Spinal cord (tissue), 9 donors: ENCODE measurements at regions not wholly inside any gene's neighbourhood (a gene's known extent, or its start where the extent isn't known, plus 50 kb on each side); places are given as distances from the start of the nearest gene placed in this dataset.
"Not testable (repeated sequence)": the region's sequence is repeated elsewhere in the genome, so short reads cannot be mapped to it uniquely, and the experiment has no call there.

Source experiments
- DNase-seq, 6 donors: peaks; one replicate each; pipeline versions ENCODE4 v3.0.0 to v3.0.0-alpha.2; 2013 to 2015; ENCODE audit warnings: low spot score in 6 of 6, low read depth in 4 of 6
- H3K27ac ChIP-seq: one replicate; pipeline ENCODE4 v1.5.1; 2013; ENCODE audit warnings: low read depth, low read length, control low read depth
- H3K27me3 ChIP-seq: one replicate; pipeline ENCODE4 v1.6.1; 2013; ENCODE audit warnings: low read length; ENCODE audit not compliant: control insufficient read depth, insufficient read depth
- H3K36me3 ChIP-seq: one replicate; pipeline ENCODE4 v1.6.1; 2013; ENCODE audit warnings: low read length; ENCODE audit not compliant: control insufficient read depth, insufficient read depth
- H3K4me1 ChIP-seq: one replicate; pipeline ENCODE4 v1.6.1; 2013; ENCODE audit warnings: low read length; ENCODE audit not compliant: control insufficient read depth, insufficient read depth
- H3K4me3 ChIP-seq: one replicate; pipeline ENCODE4 v1.5.1; 2013; ENCODE audit warnings: low read depth, low read length, control low read depth
- H3K9me3 ChIP-seq: one replicate; pipeline ENCODE4 v1.6.1; 2013; ENCODE audit warnings: low read length; ENCODE audit not compliant: control insufficient read depth, insufficient read depth
- WGBS: methylation state at CpG from one replicate; pipeline ENCODE4 v1.1.5; 2013; ENCODE audit warnings: missing lambda C conversion rate; ENCODE audit not compliant: insufficient coverage; 5-methylcytosine and 5-hydroxymethylcytosine counted together
- donor health status: healthy.

DNA sequence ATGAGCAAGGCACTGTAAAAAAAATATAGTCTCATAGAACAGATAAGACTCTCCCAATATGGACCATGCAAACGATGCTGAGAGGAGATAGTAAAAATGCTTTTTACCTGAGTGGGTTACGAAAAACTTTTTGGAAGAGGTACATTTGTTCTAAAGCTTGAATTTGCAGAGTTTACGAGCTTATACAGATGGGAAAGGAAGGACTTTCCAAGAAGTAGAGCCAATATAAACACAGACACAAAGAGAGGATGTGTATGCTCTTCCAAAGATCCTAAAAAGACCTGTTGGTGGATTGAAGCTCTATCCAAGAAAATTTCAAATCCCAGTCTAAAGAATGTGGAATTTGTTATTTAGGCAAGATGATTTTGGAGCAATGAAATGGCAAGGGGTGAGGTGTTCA, 127.1 kb upstream of the SLCO6A1 start:
- H3K9me3 ChIP-seq = no peaks in the 10 kb centered on the region
- H3K4me3 ChIP-seq = no peak overlapping the region
- DNase-seq = peak in 1 of 6 donors; percentile 39
- H3K36me3 ChIP-seq = no peaks in the 10 kb centered on the region
- no peaks in the 10 kb centered on the region for H3K27me3 ChIP-seq
- no CpG with 5 or more reads among the region's 3 CpGs for WGBS
- no peaks in the 10 kb centered on the region for H3K4me1 ChIP-seq
- H3K27ac ChIP-seq = no peak overlapping the region

DNA sequence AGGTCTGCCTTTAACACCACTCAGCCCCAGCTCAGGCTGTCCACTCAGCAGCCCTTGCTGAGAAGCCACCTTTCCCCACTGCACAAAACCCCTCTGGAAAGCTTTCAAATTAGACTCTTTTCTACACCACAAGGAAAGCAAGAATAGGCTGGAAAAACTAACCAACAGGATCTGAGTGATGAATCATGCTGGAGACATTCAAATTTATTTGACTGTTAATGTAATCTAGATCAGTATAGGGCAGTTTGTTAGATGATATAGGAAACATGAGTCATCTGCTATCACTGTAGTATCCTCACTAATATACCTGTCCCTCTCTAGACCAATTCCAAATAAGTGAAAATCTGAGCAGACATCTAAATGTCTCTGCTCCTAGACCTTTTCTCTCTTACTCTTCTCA, 127.8 kb upstream of the PAM start:
- no peak overlapping the region for H3K4me3 ChIP-seq
- no peaks in the 10 kb centered on the region for H3K4me1 ChIP-seq
- H3K27ac ChIP-seq = no peak overlapping the region
- H3K27me3 ChIP-seq = no peaks in the 10 kb centered on the region
- H3K36me3 ChIP-seq = no peaks in the 10 kb centered on the region
- DNase-seq = no peak
- no peaks in the 10 kb centered on the region for H3K9me3 ChIP-seq

DNA sequence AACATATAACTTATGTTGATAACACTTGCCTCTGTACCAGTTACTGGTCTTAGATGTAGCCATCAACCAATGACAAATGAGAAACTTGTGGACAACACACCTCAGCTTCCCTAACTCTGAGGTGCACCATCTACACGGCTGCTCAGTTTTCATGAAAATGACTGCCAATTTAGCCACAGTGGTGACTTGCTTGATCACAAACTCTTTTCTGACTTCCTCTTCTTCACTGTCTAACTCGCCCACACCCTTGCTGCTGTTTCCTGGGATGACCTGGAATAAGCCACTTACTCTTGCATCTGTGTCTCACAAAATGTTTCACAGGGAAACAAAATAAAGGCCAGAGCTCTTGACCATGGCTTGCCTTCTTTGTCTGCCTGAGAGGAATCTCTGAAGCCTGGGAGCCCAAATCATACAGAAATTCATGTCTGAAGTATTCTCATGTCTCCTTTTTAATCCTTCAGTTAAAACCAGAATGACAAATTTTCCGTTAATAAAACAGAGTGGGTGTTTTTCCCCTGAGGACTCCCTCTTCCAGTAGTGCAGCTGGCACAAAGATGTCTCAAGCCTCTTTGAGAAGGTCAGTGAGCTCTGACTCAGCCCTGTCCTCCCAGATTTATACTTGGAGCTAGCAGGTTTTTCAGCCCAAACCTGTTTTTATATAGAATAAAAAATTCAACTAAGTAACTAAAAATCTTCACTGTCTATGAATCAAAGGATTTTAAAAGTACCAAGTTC, 126.5 kb upstream of the PAM start:
- no peaks in the 10 kb centered on the region for H3K4me1 ChIP-seq
- H3K27me3 ChIP-seq = no peaks in the 10 kb centered on the region
- H3K9me3 ChIP-seq = no peaks in the 10 kb centered on the region
- H3K27ac ChIP-seq = no peak overlapping the region
- H3K36me3 ChIP-seq = no peaks in the 10 kb centered on the region
- WGBS = 78% methylated on average over 3 of the region's 3 CpGs
- no peak overlapping the region for H3K4me3 ChIP-seq
- no peak for DNase-seq

DNA sequence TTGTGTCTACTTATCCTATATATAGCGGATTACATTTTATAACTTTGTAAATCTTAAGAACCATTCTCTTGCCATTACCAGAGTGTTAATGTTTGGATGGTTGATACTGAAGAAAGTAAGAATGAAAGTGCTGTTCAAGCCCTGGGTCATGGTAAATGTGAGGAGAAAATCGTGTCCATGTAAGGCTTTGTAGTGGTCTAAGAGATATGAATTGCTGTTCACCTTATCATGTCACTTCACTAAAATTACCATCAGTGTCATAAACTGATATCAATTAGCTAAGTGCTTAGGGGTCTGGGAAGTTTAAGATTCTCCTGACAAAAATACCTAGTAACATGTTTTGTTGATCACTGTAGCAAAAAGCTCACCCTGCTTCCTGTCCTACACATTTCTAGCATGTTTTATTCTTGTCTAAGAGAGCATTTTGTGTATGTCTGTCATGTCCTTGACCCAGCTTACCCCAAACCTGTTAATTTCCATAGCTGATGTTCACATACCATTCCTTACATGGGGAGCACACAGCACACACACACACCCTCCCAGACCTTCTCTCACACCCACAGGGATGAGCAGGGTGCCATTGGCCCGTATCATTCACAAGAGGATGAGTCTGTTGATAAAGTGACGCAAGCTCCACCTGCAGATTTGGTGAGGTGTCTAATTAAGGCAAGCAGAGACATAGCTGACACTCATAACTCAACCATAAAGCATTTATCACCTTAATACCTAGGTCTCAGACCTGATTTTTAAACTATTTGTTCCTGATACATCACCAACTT, 125.1 kb upstream of the PAM start:
- Histone ChIP-seq H3K27me3 (no peaks in the 10 kb centered on the region), H3K36me3 (no peaks in the 10 kb centered on the region), H3K4me1 (no peaks in the 10 kb centered on the region), H3K4me3 (no peak overlapping the region), H3K27ac (no peak overlapping the region), H3K9me3 (peaks cover 4% of the 10 kb centered on the region)
- DNase-seq = no peak
- WGBS = no CpG with 5 or more reads among the region's 4 CpGs

DNA sequence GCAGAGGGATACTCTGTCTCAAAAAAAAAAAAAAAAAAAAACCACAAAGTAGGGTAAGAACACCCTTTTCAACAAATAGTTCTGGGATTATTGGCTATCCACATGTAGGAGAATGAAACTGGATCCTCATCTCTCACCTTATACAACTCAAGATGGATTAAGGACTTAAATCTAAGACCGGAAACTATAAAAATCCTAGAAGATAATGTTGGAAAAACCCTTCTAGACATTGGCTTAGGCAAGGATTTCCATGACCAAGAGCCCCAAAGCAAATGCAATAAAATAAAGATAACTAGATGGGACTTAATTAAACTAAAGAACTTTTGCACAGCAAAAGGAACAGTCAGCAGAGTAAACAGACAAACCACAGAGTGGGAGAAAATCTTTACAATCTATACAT, 119.7 kb upstream of the PAM start:
- not testable (repeated sequence) for H3K4me1 ChIP-seq, DNase-seq, H3K4me3 ChIP-seq, H3K27ac ChIP-seq, H3K9me3 ChIP-seq, H3K36me3 ChIP-seq, H3K27me3 ChIP-seq
- WGBS = no CpG with 5 or more reads among the region's 1 CpG

DNA sequence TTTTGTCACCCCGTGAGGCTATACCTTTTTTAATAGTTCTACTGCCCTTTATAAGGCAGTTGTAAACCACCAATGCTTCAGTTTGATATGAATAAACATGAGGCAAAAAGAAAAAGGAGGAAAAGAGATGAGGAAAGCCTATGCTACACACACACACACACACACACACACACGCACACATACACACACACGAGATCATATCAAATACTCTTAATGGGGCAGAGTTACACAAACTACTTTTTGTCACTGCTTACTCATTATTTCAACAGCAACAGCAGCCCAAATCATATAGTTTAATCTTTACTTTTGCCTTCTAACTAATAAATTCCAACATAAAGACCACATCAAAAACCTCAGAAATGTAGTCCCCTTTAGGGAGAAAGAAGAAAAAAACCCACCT, 116.8 kb upstream of the PAM start:
- Histone ChIP-seq H3K27me3 (no peaks in the 10 kb centered on the region), H3K4me3 (no peak overlapping the region), H3K36me3 (no peaks in the 10 kb centered on the region), H3K9me3 (peaks cover 7% of the 10 kb centered on the region), H3K27ac (no peak overlapping the region), H3K4me1 (no peaks in the 10 kb centered on the region)
- DNase-seq = no peak
- no CpG with 5 or more reads among the region's 3 CpGs for WGBS

DNA sequence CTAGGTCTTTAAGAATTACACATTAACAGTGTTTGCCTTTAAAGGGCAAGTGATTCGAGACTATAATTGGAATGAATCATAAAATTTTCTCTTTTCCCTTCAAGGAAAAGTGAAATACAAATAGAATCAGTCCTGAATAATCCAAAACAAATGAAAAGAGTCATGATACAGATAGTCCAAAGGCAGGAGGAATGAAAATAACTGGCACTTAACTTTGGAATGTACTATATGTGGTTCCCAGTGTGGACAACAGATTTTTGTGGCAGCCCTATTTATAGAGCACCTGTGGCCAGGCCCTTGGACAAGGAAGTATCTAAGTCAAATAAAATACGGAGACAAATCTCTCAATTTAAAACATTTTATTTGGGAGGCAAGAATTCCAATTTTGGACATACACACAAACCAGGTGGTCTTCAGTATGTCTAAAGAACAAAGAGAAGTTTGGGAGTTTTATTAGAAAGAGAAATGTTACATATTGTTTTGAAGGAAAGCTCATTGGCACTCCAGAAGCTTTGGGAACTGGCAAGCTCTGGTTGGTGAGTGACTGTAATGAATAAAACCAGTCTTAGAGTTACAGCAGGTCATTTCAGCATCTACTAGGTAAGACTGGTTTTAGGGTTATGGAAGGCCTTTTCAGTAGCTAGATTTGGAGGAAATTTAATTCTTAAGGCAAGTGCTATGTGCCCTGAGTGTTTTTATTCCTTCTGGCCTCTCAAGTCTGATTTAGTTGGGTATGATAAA, 116.0 kb upstream of the PAM start:
- Histone ChIP-seq H3K4me3 (no peak overlapping the region), H3K27me3 (no peaks in the 10 kb centered on the region), H3K4me1 (no peaks in the 10 kb centered on the region), H3K27ac (no peak overlapping the region), H3K9me3 (peaks cover 5% of the 10 kb centered on the region), H3K36me3 (no peaks in the 10 kb centered on the region)
- no peak for DNase-seq
- WGBS = no CpG with 5 or more reads among the region's 2 CpGs

DNA sequence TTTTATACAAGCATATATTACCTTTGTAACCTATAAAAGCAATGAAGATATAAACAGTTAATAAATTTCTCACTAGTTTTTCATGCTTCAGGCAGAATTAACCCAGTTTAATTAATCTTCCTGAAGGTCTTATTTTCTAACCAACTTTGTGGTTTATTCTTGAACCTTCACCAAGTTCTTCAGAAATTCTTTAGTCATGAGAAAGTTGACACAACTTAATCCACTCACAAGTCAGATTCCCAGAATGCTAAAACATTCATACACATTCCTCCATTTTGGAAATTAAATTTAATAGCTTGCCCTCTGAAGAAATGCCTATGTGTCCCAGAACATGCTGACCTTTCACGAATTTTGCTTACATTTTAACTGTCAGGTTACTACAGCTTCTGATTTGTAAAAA, 105.4 kb upstream of the PAM start:
- Histone ChIP-seq H3K36me3 (no peaks in the 10 kb centered on the region), H3K27ac (no peak overlapping the region), H3K9me3 (peaks cover 2% of the 10 kb centered on the region), H3K4me3 (no peak overlapping the region), H3K27me3 (no peaks in the 10 kb centered on the region), H3K4me1 (no peaks in the 10 kb centered on the region)
- no peak for DNase-seq
- WGBS = 86% methylated on average over 1 of the region's 1 CpG

DNA sequence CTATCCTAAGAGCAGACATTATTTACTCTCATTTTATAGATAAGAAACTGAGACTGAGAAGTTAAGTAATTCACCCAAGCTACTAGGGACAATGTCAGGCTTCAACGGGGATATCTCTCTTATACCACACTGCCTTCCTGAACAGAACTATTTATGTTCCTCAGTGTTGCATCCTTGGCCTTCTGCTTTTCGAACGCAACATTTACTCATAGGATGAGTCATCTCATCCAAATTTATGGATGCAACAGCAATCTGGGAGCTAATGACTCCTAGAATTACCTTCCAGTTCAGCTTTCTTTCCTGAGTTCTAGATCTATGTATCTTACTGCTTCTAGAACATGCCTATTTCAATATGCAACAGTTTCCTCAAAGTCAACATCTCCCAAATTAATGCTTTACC, 103.6 kb upstream of the PAM start:
- 72% methylated on average over 3 of the region's 3 CpGs for WGBS
- H3K27ac ChIP-seq = no peak overlapping the region

More for the DNA sequence above, 103.6 kb upstream of the PAM start:
- H3K27me3 ChIP-seq = no peaks in the 10 kb centered on the region
- peaks cover 2% of the 10 kb centered on the region for H3K9me3 ChIP-seq
- no peaks in the 10 kb centered on the region for H3K36me3 ChIP-seq
- no peaks in the 10 kb centered on the region for H3K4me1 ChIP-seq
- H3K4me3 ChIP-seq = no peak overlapping the region
- no peak for DNase-seq
